Trophoblast cell (in vitro differentiated cells and primary cell): ENCODE measurements at regions not wholly inside any gene's neighbourhood (a gene's known extent, or its start where the extent isn't known, plus 50 kb on each side); places are given as distances from the start of the nearest gene placed in this dataset.
A peak's percentile ranks its signal among the peaks of the same experiment; 100 is the strongest.

Source experiments
- DNase-seq, 2 donors: peaks; one replicate each; pipeline ENCODE4 v3.0.0-alpha.2; 2016
- H2AFZ ChIP-seq: 2 replicates; pipeline ENCODE4 v1.6.1; 2013; ENCODE audit warnings: low read length, moderate library complexity, mild to moderate bottlenecking; ENCODE audit not compliant: insufficient read depth, poor library complexity
- H2AK5ac ChIP-seq: 2 replicates; pipeline ENCODE4 v1.6.1; 2013; ENCODE audit warnings: mild to moderate bottlenecking, low read length
- H2BK120ac ChIP-seq: 2 replicates; pipeline ENCODE4 v1.6.1; 2013; ENCODE audit warnings: low read length, mild to moderate bottlenecking, moderate library complexity; ENCODE audit not compliant: insufficient read depth, poor library complexity
- H2BK12ac ChIP-seq: 2 replicates; pipeline ENCODE4 v1.6.1; 2013; ENCODE audit warnings: mild to moderate bottlenecking, low read length, moderate library complexity
- H2BK5ac ChIP-seq: 2 replicates; pipeline ENCODE4 v1.6.1; 2013; ENCODE audit warnings: low read length, low read depth, moderate library complexity, mild to moderate bottlenecking; ENCODE audit not compliant: poor library complexity
- H3K14ac ChIP-seq: 2 replicates; pipeline ENCODE4 v1.6.1; 2013; ENCODE audit warnings: mild to moderate bottlenecking, low read length
- H3K18ac ChIP-seq: 2 replicates; pipeline ENCODE4 v1.6.1; 2013; ENCODE audit warnings: mild to moderate bottlenecking, low read length
- H3K23ac ChIP-seq: 2 replicates; pipeline ENCODE4 v1.6.1; 2013; ENCODE audit warnings: low read length
- H3K27ac ChIP-seq: 2 replicates; pipeline ENCODE4 v1.5.1; 2013; ENCODE audit warnings: low read depth, mild to moderate bottlenecking, inconsistent platforms, low read length, moderate library complexity
- H3K27me3 ChIP-seq: 2 replicates; pipeline ENCODE4 v1.6.1; 2013; ENCODE audit warnings: inconsistent platforms, mild to moderate bottlenecking, low read length, moderate library complexity; ENCODE audit not compliant: insufficient read depth
- H3K36me3 ChIP-seq, 2 experiments: 1 replicate in 1 of 2; 2 replicates in 1 of 2; pipeline ENCODE4 v1.6.1; 2013; ENCODE audit warnings: low read length in 2 of 2, mild to moderate bottlenecking in 2 of 2, moderate library complexity in 1 of 2; ENCODE audit not compliant: insufficient read depth in 2 of 2, control insufficient read depth in 1 of 2
- H3K4ac ChIP-seq: 2 replicates; pipeline ENCODE4 v1.6.1; 2013; ENCODE audit warnings: low read depth, mild to moderate bottlenecking, low read length, moderate library complexity
- H3K4me1 ChIP-seq, 2 experiments: 1 replicate in 1 of 2; 2 replicates in 1 of 2; pipeline ENCODE4 v1.6.1; 2013; ENCODE audit warnings: low read length in 2 of 2, mild to moderate bottlenecking in 2 of 2, moderate library complexity in 1 of 2; ENCODE audit not compliant: insufficient read depth in 2 of 2, control insufficient read depth in 1 of 2
- H3K4me2 ChIP-seq: 2 replicates; pipeline ENCODE4 v1.6.1; 2013; ENCODE audit warnings: inconsistent platforms, mild to moderate bottlenecking, low read length, moderate library complexity
- H3K4me3 ChIP-seq: 2 replicates; pipeline ENCODE4 v1.5.1; 2013; ENCODE audit warnings: mild to moderate bottlenecking, low read depth, low read length, inconsistent platforms
- H3K79me1 ChIP-seq: one replicate; pipeline ENCODE4 v1.6.1; 2013; ENCODE audit warnings: low read length
- H3K79me2 ChIP-seq: 2 replicates; pipeline ENCODE4 v1.6.1; 2013; ENCODE audit warnings: low read length, mild to moderate bottlenecking; ENCODE audit not compliant: control insufficient read depth, insufficient read depth, poor library complexity
- H3K9ac ChIP-seq: 2 replicates; pipeline ENCODE4 v1.6.1; 2013; ENCODE audit warnings: mild to moderate bottlenecking, low read length
- H3K9me3 ChIP-seq: 2 replicates; pipeline ENCODE4 v1.6.1; 2013; ENCODE audit warnings: low read depth, mild to moderate bottlenecking, control low read depth, inconsistent platforms, low read length; ENCODE audit not compliant: insufficient read depth
- H4K12ac ChIP-seq: 2 replicates; pipeline ENCODE4 v1.6.1; 2013; ENCODE audit warnings: low read depth, mild to moderate bottlenecking, low read length, moderate library complexity
- H4K8ac ChIP-seq: 2 replicates; pipeline ENCODE4 v1.6.1; 2013; ENCODE audit warnings: low read depth, mild to moderate bottlenecking, low read length, moderate library complexity
- H4K91ac ChIP-seq: one replicate; pipeline ENCODE4 v1.6.1; 2013; ENCODE audit warnings: low read depth, mild to moderate bottlenecking, low read length, moderate library complexity
- WGBS: extraction: QIAGEN DNeasy Blood & Tissue Kit; methylation state at CpG from one replicate; pipeline ENCODE4 v1.1.7; 2013; ENCODE audit warnings: missing lambda C conversion rate; ENCODE audit not compliant: insufficient read length, insufficient coverage; ENCODE audit errors: extremely low coverage; 5-methylcytosine and 5-hydroxymethylcytosine counted together

DNA sequence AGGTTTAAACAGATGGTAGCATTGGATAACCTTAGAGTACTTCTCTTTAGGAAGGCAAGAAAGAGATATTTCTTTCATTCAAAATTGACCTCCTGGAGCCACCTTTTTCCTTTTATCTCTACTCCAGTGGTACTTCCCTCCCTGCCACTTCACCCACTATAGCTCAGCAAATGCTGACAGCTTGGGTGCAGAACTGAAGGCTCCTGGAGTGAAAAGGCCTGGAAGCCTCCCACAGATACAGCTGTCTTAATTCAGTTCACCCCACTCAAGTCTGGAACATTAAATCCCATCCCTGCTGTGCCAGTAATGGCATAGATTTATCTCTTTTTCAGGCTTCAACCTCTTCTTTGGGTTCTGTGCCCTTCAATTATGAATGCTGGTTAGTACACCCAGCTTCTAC is 140.3 kb downstream of the NEDD1 start:
- H3K27me3 ChIP-seq = no peaks in the 10 kb centered on the region
- no peak overlapping the region for H4K8ac ChIP-seq
- no peak overlapping the region for H2BK12ac ChIP-seq
- H2AFZ ChIP-seq = no peak overlapping the region
- H3K79me1 ChIP-seq = no peaks in the 10 kb centered on the region
- no peaks in the 10 kb centered on the region for H3K79me2 ChIP-seq
- no peak overlapping the region for H3K4me3 ChIP-seq
- H3K36me3 ChIP-seq = no peaks in the 10 kb centered on the region
- no peak overlapping the region for H3K4me2 ChIP-seq
- H3K14ac ChIP-seq = no peak overlapping the region
- H3K4me1 ChIP-seq = no peaks in the 10 kb centered on the region
- no peak overlapping the region for H2BK5ac ChIP-seq
- no peak overlapping the region for H3K18ac ChIP-seq
- DNase-seq = no peak
- no peak overlapping the region for H2BK120ac ChIP-seq
- no peaks in the 10 kb centered on the region for H3K9me3 ChIP-seq
- no peak overlapping the region for H4K91ac ChIP-seq
- H3K23ac ChIP-seq = no peak overlapping the region
- no peak overlapping the region for H4K12ac ChIP-seq
- H3K27ac ChIP-seq = no peak overlapping the region
- no peak overlapping the region for H3K4ac ChIP-seq
- H2AK5ac ChIP-seq = no peak overlapping the region
- no peak overlapping the region for H3K9ac ChIP-seq

DNA sequence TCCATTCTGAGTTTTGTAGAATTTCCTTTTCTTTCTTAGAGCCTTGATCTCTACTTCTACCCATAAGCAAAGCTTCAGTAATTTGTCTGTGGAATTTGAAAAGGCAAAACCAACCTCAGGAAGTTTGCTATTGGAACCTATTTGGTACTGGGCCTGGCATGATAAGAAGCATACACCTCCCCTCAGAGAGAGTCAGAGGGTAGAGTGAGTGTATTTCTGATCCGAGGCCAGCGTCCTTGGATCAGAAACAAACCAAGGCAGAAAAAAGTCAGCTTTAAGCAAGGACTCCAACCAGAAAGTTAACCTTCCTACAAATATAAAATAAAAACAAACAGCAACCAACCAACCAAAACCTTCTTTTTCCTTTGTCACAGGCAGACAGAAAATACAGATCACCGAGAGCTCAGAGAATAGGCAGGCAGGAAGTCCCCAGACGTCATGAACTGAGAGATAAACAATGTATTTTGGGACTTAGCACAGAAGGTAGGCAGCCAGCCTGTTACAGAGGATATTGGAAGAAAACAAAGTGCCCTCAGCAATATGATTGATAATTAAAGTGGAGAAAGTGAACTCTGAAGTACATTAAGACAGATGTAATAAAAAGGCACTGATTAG is 141.5 kb downstream of the NEDD1 start:
- Histone ChIP-seq H3K9ac (no peak overlapping the region), H3K27me3 (no peaks in the 10 kb centered on the region), H3K9me3 (no peaks in the 10 kb centered on the region), H3K4me2 (no peak overlapping the region), H2BK5ac (no peak overlapping the region), H3K27ac (no peak overlapping the region), H4K8ac (no peak overlapping the region), H3K4ac (no peak overlapping the region), H3K79me1 (no peaks in the 10 kb centered on the region), H3K18ac (no peak overlapping the region), H2AK5ac (no peak overlapping the region), H3K36me3 (no peaks in the 10 kb centered on the region), H2BK12ac (no peak overlapping the region), H2AFZ (no peak overlapping the region), H3K4me3 (no peak overlapping the region), H3K23ac (no peak overlapping the region), H4K91ac (no peak overlapping the region), H2BK120ac (no peak overlapping the region), H3K14ac (no peak overlapping the region), H3K79me2 (no peaks in the 10 kb centered on the region), H4K12ac (no peak overlapping the region), H3K4me1 (no peaks in the 10 kb centered on the region)
- DNase-seq = no peak
- WGBS = no CpG with 5 or more reads among the region's 4 CpGs

DNA sequence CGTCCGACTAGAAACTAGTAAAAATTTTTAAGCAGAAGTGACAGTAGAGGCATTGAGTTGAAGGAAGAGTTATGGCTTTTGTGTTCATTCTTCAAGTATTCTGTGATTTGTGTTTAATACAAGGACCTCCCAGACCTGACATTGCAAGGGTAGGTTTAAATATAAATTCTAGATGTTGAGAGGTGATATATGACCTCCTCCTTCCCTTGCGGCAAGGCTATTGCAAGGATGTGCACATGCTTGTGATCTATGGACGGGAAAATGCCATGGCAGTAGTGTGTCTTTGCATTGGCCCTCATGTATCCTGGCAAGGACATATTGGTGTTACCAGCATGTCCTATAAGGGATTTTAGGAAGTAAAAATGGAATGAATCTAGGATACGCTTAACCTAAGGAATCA is 143.5 kb downstream of the NEDD1 start:
- H3K79me1 ChIP-seq = no peaks in the 10 kb centered on the region
- no peak overlapping the region for H2BK5ac ChIP-seq
- H4K8ac ChIP-seq = no peak overlapping the region
- no peaks in the 10 kb centered on the region for H3K79me2 ChIP-seq
- H3K18ac ChIP-seq = no peak overlapping the region
- H3K9ac ChIP-seq = no peak overlapping the region
- H3K14ac ChIP-seq = no peak overlapping the region
- no peak overlapping the region for H2AFZ ChIP-seq
- no CpG with 5 or more reads among the region's 5 CpGs for WGBS
- no peaks in the 10 kb centered on the region for H3K4me1 ChIP-seq
- no peak overlapping the region for H3K4ac ChIP-seq
- DNase-seq = no peak
- no peak overlapping the region for H3K4me3 ChIP-seq
- peak overlapping the region; percentile 61 for H3K23ac ChIP-seq
- H2AK5ac ChIP-seq = no peak overlapping the region
- no peak overlapping the region for H3K27ac ChIP-seq
- no peaks in the 10 kb centered on the region for H3K27me3 ChIP-seq
- no peak overlapping the region for H2BK12ac ChIP-seq
- H3K4me2 ChIP-seq = no peak overlapping the region
- H4K12ac ChIP-seq = no peak overlapping the region
- no peaks in the 10 kb centered on the region for H3K36me3 ChIP-seq
- no peak overlapping the region for H4K91ac ChIP-seq
- no peaks in the 10 kb centered on the region for H3K9me3 ChIP-seq
- no peak overlapping the region for H2BK120ac ChIP-seq

DNA sequence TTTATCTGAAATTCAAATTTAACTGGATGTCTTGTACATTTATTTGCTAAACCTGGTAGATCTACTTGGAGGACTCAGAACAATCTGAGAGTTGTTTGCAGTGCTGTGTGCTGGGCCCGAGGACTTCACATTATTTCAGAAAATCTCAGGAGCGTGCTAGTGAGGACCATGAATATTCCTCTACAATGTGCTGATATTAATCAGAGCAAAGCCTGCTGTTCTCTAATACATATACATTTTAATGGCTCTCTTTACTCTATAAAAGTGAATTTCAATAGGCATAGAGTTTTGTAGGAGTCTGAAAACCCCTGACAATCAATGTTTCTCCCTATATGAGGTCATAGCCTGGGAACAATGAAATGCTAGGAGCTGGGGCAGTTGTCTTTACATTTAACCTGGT is 144.3 kb downstream of the NEDD1 start:
- Histone ChIP-seq H4K91ac (no peak overlapping the region), H3K14ac (no peak overlapping the region), H2AFZ (no peak overlapping the region), H4K12ac (no peak overlapping the region), H3K4me1 (no peaks in the 10 kb centered on the region), H3K79me2 (no peaks in the 10 kb centered on the region), H3K4me2 (no peak overlapping the region), H3K23ac (no peak overlapping the region), H3K79me1 (no peaks in the 10 kb centered on the region), H2AK5ac (no peak overlapping the region), H2BK5ac (no peak overlapping the region), H2BK12ac (no peak overlapping the region), H3K4me3 (no peak overlapping the region), H3K36me3 (no peaks in the 10 kb centered on the region), H3K9me3 (peaks cover 2% of the 10 kb centered on the region), H4K8ac (no peak overlapping the region), H3K18ac (no peak overlapping the region), H3K4ac (no peak overlapping the region), H2BK120ac (no peak overlapping the region), H3K9ac (no peak overlapping the region), H3K27me3 (no peaks in the 10 kb centered on the region), H3K27ac (no peak overlapping the region)
- DNase-seq = no peak
- WGBS = no CpG with 5 or more reads among the region's 2 CpGs
